HL-60 (cell line): ENCODE measurements at regions not wholly inside any gene's neighbourhood (a gene's known extent, or its start where the extent isn't known, plus 50 kb on each side); places are given as distances from the start of the nearest gene placed in this dataset.
A peak's percentile ranks its signal among the peaks of the same experiment; 100 is the strongest.

Experiments used
- CTCF ChIP-seq: IDR thresholded peaks from one replicate; pipeline ENCODE4 v1.5.1; 2011; ENCODE audit warnings: low read length, control low read depth, inconsistent platforms; ENCODE audit not compliant: insufficient read depth
- GABPA ChIP-seq: IDR thresholded peaks from 2 replicates; pipeline ENCODE4 v1.6.1; 2012; ENCODE audit warnings: low read depth
- POLR2AphosphoS5 ChIP-seq: IDR thresholded peaks from 2 replicates; pipeline ENCODE4 v1.6.1; 2012; ENCODE audit warnings: low read depth
- SPI1 ChIP-seq: IDR thresholded peaks from 2 replicates; pipeline ENCODE4 v1.6.1; 2012; ENCODE audit warnings: low read depth, mild to moderate bottlenecking, borderline replicate concordance
- TF ChIP-seq, protein P1 (sequence below): IDR thresholded peaks from 2 replicates; pipeline ENCODE4 v1.6.1; 2012; ENCODE audit warnings: low read depth; ENCODE audit not compliant: insufficient replicate concordance

- TF ChIP-seq, protein P1, sequence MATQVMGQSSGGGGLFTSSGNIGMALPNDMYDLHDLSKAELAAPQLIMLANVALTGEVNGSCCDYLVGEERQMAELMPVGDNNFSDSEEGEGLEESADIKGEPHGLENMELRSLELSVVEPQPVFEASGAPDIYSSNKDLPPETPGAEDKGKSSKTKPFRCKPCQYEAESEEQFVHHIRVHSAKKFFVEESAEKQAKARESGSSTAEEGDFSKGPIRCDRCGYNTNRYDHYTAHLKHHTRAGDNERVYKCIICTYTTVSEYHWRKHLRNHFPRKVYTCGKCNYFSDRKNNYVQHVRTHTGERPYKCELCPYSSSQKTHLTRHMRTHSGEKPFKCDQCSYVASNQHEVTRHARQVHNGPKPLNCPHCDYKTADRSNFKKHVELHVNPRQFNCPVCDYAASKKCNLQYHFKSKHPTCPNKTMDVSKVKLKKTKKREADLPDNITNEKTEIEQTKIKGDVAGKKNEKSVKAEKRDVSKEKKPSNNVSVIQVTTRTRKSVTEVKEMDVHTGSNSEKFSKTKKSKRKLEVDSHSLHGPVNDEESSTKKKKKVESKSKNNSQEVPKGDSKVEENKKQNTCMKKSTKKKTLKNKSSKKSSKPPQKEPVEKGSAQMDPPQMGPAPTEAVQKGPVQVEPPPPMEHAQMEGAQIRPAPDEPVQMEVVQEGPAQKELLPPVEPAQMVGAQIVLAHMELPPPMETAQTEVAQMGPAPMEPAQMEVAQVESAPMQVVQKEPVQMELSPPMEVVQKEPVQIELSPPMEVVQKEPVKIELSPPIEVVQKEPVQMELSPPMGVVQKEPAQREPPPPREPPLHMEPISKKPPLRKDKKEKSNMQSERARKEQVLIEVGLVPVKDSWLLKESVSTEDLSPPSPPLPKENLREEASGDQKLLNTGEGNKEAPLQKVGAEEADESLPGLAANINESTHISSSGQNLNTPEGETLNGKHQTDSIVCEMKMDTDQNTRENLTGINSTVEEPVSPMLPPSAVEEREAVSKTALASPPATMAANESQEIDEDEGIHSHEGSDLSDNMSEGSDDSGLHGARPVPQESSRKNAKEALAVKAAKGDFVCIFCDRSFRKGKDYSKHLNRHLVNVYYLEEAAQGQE = no peak
- TF ChIP-seq CTCF = peak; percentile 41
- TF ChIP-seq GABPA = no peak
- no peak for TF ChIP-seq SPI1
- TF ChIP-seq POLR2AphosphoS5 = no peak
These were observed 159.4 kb downstream of the OAT start for GRCh38 chr10:124259139-124259825.
